Activated CD4-positive, alpha-beta T cell treated with anti-CD3 and anti-CD28 coated beads for 1 hour (primary cell): ENCODE measurements at regions not wholly inside any gene's neighbourhood (a gene's known extent, or its start where the extent isn't known, plus 50 kb on each side); places are given as distances from the start of the nearest gene placed in this dataset.

ENCODE experiments used
- DNase-seq: peaks from one replicate; pipeline ENCODE4 v3.0.0-alpha.2; 2020

GRCh38 chr14:86543521-86543920 lies 1013.6 kb downstream of the FLRT2 start:
- DNase-seq: no peak

GRCh38 chr14:86541972-86542371 lies 1012.0 kb downstream of the FLRT2 start:
- DNase-seq: no peak

GRCh38 chr14:86540636-86541247 lies 1010.8 kb downstream of the FLRT2 start:
- no peak for DNase-seq

- DNase-seq: no peak
Measured at GRCh38 chr14:86539361-86540070, 1009.6 kb downstream of the FLRT2 start.

GRCh38 chr14:86533834-86534233 lies 1003.9 kb downstream of the FLRT2 start:
- DNase-seq: no peak

- no peak for DNase-seq
Measured at GRCh38 chr14:86532219-86532618, 1002.3 kb downstream of the FLRT2 start.

- DNase-seq: no peak
Measured at GRCh38 chr14:86530457-86530856, 1000.5 kb downstream of the FLRT2 start.

GRCh38 chr14:86527312-86527711 lies 997.4 kb downstream of the FLRT2 start:
- no peak for DNase-seq

- no peak for DNase-seq
Measured at GRCh38 chr14:86525673-86526072, 995.7 kb downstream of the FLRT2 start.

GRCh38 chr14:86521843-86522242 lies 991.9 kb downstream of the FLRT2 start:
- DNase-seq: no peak

GRCh38 chr14:86521031-86521730 lies 991.2 kb downstream of the FLRT2 start:
- no peak for DNase-seq

- DNase-seq: no peak
Measured at GRCh38 chr14:86518298-86518697, 988.4 kb downstream of the FLRT2 start.

GRCh38 chr14:86515195-86515594 lies 985.3 kb downstream of the FLRT2 start:
- no peak for DNase-seq

GRCh38 chr14:86513564-86513963 lies 983.6 kb downstream of the FLRT2 start:
- no peak for DNase-seq

GRCh38 chr14:86513056-86513455 lies 983.1 kb downstream of the FLRT2 start:
- DNase-seq: no peak

GRCh38 chr14:86510491-86510890 lies 980.5 kb downstream of the FLRT2 start:
- no peak for DNase-seq

- no peak for DNase-seq
Measured at GRCh38 chr14:86505808-86506207, 975.9 kb downstream of the FLRT2 start.

- no peak for DNase-seq
Measured at GRCh38 chr14:86501611-86502010, 971.7 kb downstream of the FLRT2 start.

- DNase-seq: no peak
Measured at GRCh38 chr14:86491743-86492142, 961.8 kb downstream of the FLRT2 start.

GRCh38 chr14:86481104-86481503 lies 951.2 kb downstream of the FLRT2 start:
- DNase-seq: no peak

GRCh38 chr14:86464341-86464740 lies 934.4 kb downstream of the FLRT2 start:
- DNase-seq: no peak

GRCh38 chr14:86462193-86462753 lies 932.3 kb downstream of the FLRT2 start:
- DNase-seq: no peak

GRCh38 chr14:86457481-86458135 lies 927.7 kb downstream of the FLRT2 start:
- no peak for DNase-seq
